TTC549 (cell line): ENCODE measurements at regions not wholly inside any gene's neighbourhood (a gene's known extent, or its start where the extent isn't known, plus 50 kb on each side); places are given as distances from the start of the nearest gene placed in this dataset.
A peak's percentile ranks its signal among the peaks of the same experiment; 100 is the strongest.
"Not testable (repeated sequence)": the region's sequence is repeated elsewhere in the genome, so short reads cannot be mapped to it uniquely, and the experiment has no call there.

ENCODE experiments used
- FAIRE-seq: peaks from 2 replicates; lab custom pipeline; 2012; peaks lifted over from hg19 to GRCh38; lab: Jason Lieb, UNC

GRCh38 chr10:55742487-55742886, 618.6 kb downstream of the ZWINT start:
- FAIRE-seq = no peak

GRCh38 chr10:55740767-55741166, 620.3 kb downstream of the ZWINT start:
- FAIRE-seq = peak; percentile 90

GRCh38 chr10:55740110-55740509, 620.9 kb downstream of the ZWINT start:
- no peak for FAIRE-seq

- no peak for FAIRE-seq
Measured at GRCh38 chr10:55734112-55734511, 626.9 kb downstream of the ZWINT start.

GRCh38 chr10:55704950-55705349, 656.1 kb downstream of the ZWINT start:
- no peak for FAIRE-seq

- no peak for FAIRE-seq
Measured at GRCh38 chr10:55668326-55668922, 692.6 kb downstream of the ZWINT start.

- no peak for FAIRE-seq
Measured at GRCh38 chr10:55653531-55653930, 707.5 kb downstream of the ZWINT start.

- FAIRE-seq = no peak
Measured at GRCh38 chr10:55641601-55642000, 719.5 kb downstream of the ZWINT start.

- no peak for FAIRE-seq
Measured at GRCh38 chr10:55631071-55631654, 729.9 kb downstream of the ZWINT start.

- no peak for FAIRE-seq
Measured at GRCh38 chr10:55630491-55631056, 730.5 kb downstream of the ZWINT start.

GRCh38 chr10:55629793-55630490, 731.1 kb downstream of the ZWINT start:
- no peak for FAIRE-seq

GRCh38 chr10:55628260-55628701, 732.8 kb downstream of the ZWINT start:
- no peak for FAIRE-seq

GRCh38 chr10:55627501-55628051, 733.5 kb downstream of the ZWINT start:
- no peak for FAIRE-seq

GRCh38 chr10:55601690-55602478, 759.2 kb downstream of the ZWINT start:
- not testable (repeated sequence) for FAIRE-seq

- no peak for FAIRE-seq
Measured at GRCh38 chr10:55551603-55552002, 750.6 kb upstream of the PCDH15 start.

- no peak for FAIRE-seq
Measured at GRCh38 chr10:55550236-55550635, 749.2 kb upstream of the PCDH15 start.

GRCh38 chr10:55537497-55537896, 736.5 kb upstream of the PCDH15 start:
- FAIRE-seq = not testable (repeated sequence)

GRCh38 chr10:55519264-55519663, 718.2 kb upstream of the PCDH15 start:
- no peak for FAIRE-seq

GRCh38 chr10:55518416-55518815, 717.4 kb upstream of the PCDH15 start:
- FAIRE-seq = not testable (repeated sequence)

- FAIRE-seq = no peak
Measured at GRCh38 chr10:55509168-55509567, 708.1 kb upstream of the PCDH15 start.

- no peak for FAIRE-seq
Measured at GRCh38 chr10:55500931-55501559, 700.0 kb upstream of the PCDH15 start.
